CD8-positive, alpha-beta memory T cell (primary cell): ENCODE measurements at regions not wholly inside any gene's neighbourhood (a gene's known extent, or its start where the extent isn't known, plus 50 kb on each side); places are given as distances from the start of the nearest gene placed in this dataset.
"Not testable (repeated sequence)": the region's sequence is repeated elsewhere in the genome, so short reads cannot be mapped to it uniquely, and the experiment has no call there.

ENCODE experiments used
- CTCF ChIA-PET: fragments of 350-600 bp; sonication (Branson Sonifier 250); formaldehyde crosslinking; loops from one replicate; lab custom pipeline; 2021; ENCODE audit warnings: antibody characterized with exemption; lab: Charles Lee
- POLR2A ChIA-PET: fragments of 350-600 bp; sonication (Branson Sonifier 250); formaldehyde crosslinking; loops from one replicate; lab custom pipeline; 2021; ENCODE audit warnings: antibody characterized with exemption; lab: Charles Lee
- DNase-seq, 5 donors: peaks; one replicate each; pipeline versions ENCODE4 v3.0.0 to v3.0.0-alpha.2; 2020 to 2022; ENCODE audit warnings: mixed read lengths in 1 of 5
- H3K27ac ChIP-seq: one replicate; pipeline ENCODE4 v1.7.0; 2013; ENCODE audit warnings: low read depth, mild to moderate bottlenecking, low read length, moderate library complexity
- H3K27me3 ChIP-seq: 2 replicates; pipeline ENCODE4 v1.7.0; 2013; ENCODE audit warnings: low read length, mild to moderate bottlenecking; ENCODE audit not compliant: insufficient read depth, poor library complexity, severe bottlenecking
- H3K36me3 ChIP-seq: 2 replicates; pipeline ENCODE4 v1.7.0; 2013; ENCODE audit warnings: mild to moderate bottlenecking, low read length, moderate library complexity; ENCODE audit not compliant: insufficient read depth
- H3K4me1 ChIP-seq: 2 replicates; pipeline ENCODE4 v1.7.0; 2013; ENCODE audit warnings: mild to moderate bottlenecking, low read length, moderate library complexity; ENCODE audit not compliant: insufficient read depth
- H3K4me3 ChIP-seq: 2 replicates; pipeline ENCODE4 v1.7.0; 2013; ENCODE audit warnings: mild to moderate bottlenecking, low read length
- H3K9me3 ChIP-seq: 2 replicates; pipeline ENCODE4 v1.7.0; 2013; ENCODE audit warnings: mild to moderate bottlenecking, low read length
- H3K27ac Mint-ChIP-seq, 8 donors: one replicate each; pipeline ENCODE4 v1.8.0; 2020 to 2021; ENCODE audit warnings: mixed read lengths in 8 of 8, mild to moderate bottlenecking in 6 of 8, inconsistent platforms in 3 of 8, moderate library complexity in 3 of 8
- H3K27me3 Mint-ChIP-seq, 2 donors: one replicate each; pipeline ENCODE4 v1.8.0; 2020 to 2021; ENCODE audit warnings: mixed read lengths in 2 of 2, mild to moderate bottlenecking in 1 of 2, moderate library complexity in 1 of 2
- H3K36me3 Mint-ChIP-seq, 3 donors: one replicate each; pipeline ENCODE4 v1.8.0; 2020 to 2021; ENCODE audit warnings: mixed read lengths in 3 of 3, inconsistent platforms in 1 of 3, mild to moderate bottlenecking in 1 of 3
- H3K4me1 Mint-ChIP-seq, 3 donors: one replicate each; pipeline ENCODE4 v1.8.0; 2020 to 2021; ENCODE audit warnings: mixed read lengths in 3 of 3, inconsistent platforms in 1 of 3, mild to moderate bottlenecking in 1 of 3
- H3K4me3 Mint-ChIP-seq, 7 donors: one replicate each; pipeline ENCODE4 v1.8.0; 2020 to 2021; ENCODE audit warnings: mixed read lengths in 7 of 7, mild to moderate bottlenecking in 6 of 7, moderate library complexity in 4 of 7, inconsistent platforms in 2 of 7
- H3K9me3 Mint-ChIP-seq, 5 donors: one replicate each; pipeline ENCODE4 v1.8.0; 2020 to 2022; ENCODE audit warnings: mixed read lengths in 5 of 5, mild to moderate bottlenecking in 3 of 5, moderate library complexity in 2 of 5, inconsistent platforms in 1 of 5

GRCh38 chr16:29132869-29133268 is 148.0 kb downstream of the LAT start:
- H3K9me3 ChIP-seq, H3K4me3 Mint-ChIP-seq, CTCF ChIA-PET, H3K4me3 ChIP-seq, H3K36me3 ChIP-seq, H3K27me3 Mint-ChIP-seq, H3K4me1 ChIP-seq, H3K27ac Mint-ChIP-seq, H3K27ac ChIP-seq, POLR2A ChIA-PET, H3K27me3 ChIP-seq, H3K9me3 Mint-ChIP-seq, H3K4me1 Mint-ChIP-seq: not testable (repeated sequence)
- peaks cover 0 to 34% (median 2%) of the 10 kb centered on the region in 3 donors for H3K36me3 Mint-ChIP-seq
- DNase-seq: peak in 1 of 5 donors; percentile 24

- H3K36me3 Mint-ChIP-seq: peaks cover 0 to 36% (median 2%) of the 10 kb centered on the region in 3 donors
- H3K36me3 ChIP-seq, H3K4me1 ChIP-seq, H3K4me3 Mint-ChIP-seq, H3K9me3 Mint-ChIP-seq, H3K27ac ChIP-seq, CTCF ChIA-PET, POLR2A ChIA-PET, H3K27ac Mint-ChIP-seq, H3K9me3 ChIP-seq, H3K27me3 Mint-ChIP-seq, H3K4me3 ChIP-seq, H3K4me1 Mint-ChIP-seq, H3K27me3 ChIP-seq: not testable (repeated sequence)
- DNase-seq: peak in 1 of 5 donors; percentile 11
Measured at GRCh38 chr16:29132444-29132843, 147.6 kb downstream of the LAT start.

GRCh38 chr16:29130901-29131851 is 146.3 kb downstream of the LAT start:
- H3K9me3 Mint-ChIP-seq, H3K27ac Mint-ChIP-seq, H3K4me1 ChIP-seq, POLR2A ChIA-PET, H3K9me3 ChIP-seq, H3K27me3 ChIP-seq, H3K36me3 ChIP-seq, CTCF ChIA-PET, H3K27me3 Mint-ChIP-seq, H3K27ac ChIP-seq, H3K4me3 ChIP-seq, H3K4me3 Mint-ChIP-seq: not testable (repeated sequence)
- peaks cover 0 to 46% (median 2%) of the 10 kb centered on the region in 3 donors for H3K36me3 Mint-ChIP-seq
- H3K4me1 Mint-ChIP-seq: peaks cover 9 to 12% (median 10%) of the 10 kb centered on the region in 3 donors
- peak in 1 of 5 donors; percentile 39 for DNase-seq

GRCh38 chr16:29130131-29130711 is 145.4 kb downstream of the LAT start:
- H3K27me3 ChIP-seq, H3K4me3 ChIP-seq, H3K9me3 Mint-ChIP-seq, H3K27ac Mint-ChIP-seq, H3K4me3 Mint-ChIP-seq, H3K27me3 Mint-ChIP-seq, H3K27ac ChIP-seq, H3K9me3 ChIP-seq, POLR2A ChIA-PET, H3K4me1 ChIP-seq, CTCF ChIA-PET, H3K36me3 ChIP-seq: not testable (repeated sequence)
- peak in 1 of 5 donors; percentile 24 for DNase-seq
- peaks cover 0 to 51% (median 2%) of the 10 kb centered on the region in 3 donors for H3K36me3 Mint-ChIP-seq
- H3K4me1 Mint-ChIP-seq: peaks cover 11 to 19% (median 13%) of the 10 kb centered on the region in 3 donors

GRCh38 chr16:29129458-29130038 is 144.7 kb downstream of the LAT start:
- H3K27ac ChIP-seq, H3K4me3 Mint-ChIP-seq, CTCF ChIA-PET, DNase-seq, H3K9me3 Mint-ChIP-seq, POLR2A ChIA-PET, H3K4me3 ChIP-seq, H3K27me3 ChIP-seq, H3K27me3 Mint-ChIP-seq, H3K36me3 ChIP-seq, H3K9me3 ChIP-seq, H3K4me1 ChIP-seq: not testable (repeated sequence)
- Mint-ChIP-seq H3K36me3 (peaks cover 0 to 52% (median 1%) of the 10 kb centered on the region in 3 donors), H3K27ac (peak overlapping the region in 1 of 8 donors; percentile 63), H3K4me1 (peaks cover 13 to 21% (median 18%) of the 10 kb centered on the region in 3 donors)

- H3K4me3 Mint-ChIP-seq, H3K27ac Mint-ChIP-seq, H3K4me3 ChIP-seq, DNase-seq, H3K4me1 ChIP-seq, POLR2A ChIA-PET, H3K36me3 ChIP-seq, H3K9me3 ChIP-seq, H3K9me3 Mint-ChIP-seq, H3K27me3 ChIP-seq, CTCF ChIA-PET, H3K27ac ChIP-seq, H3K27me3 Mint-ChIP-seq: not testable (repeated sequence)
- peaks cover 0 to 52% (median 1%) of the 10 kb centered on the region in 3 donors for H3K36me3 Mint-ChIP-seq
- peaks cover 15 to 21% (median 18%) of the 10 kb centered on the region in 3 donors for H3K4me1 Mint-ChIP-seq
Measured at GRCh38 chr16:29128732-29129457, 144.0 kb downstream of the LAT start.

GRCh38 chr16:29127806-29128420 is 143.1 kb downstream of the LAT start:
- POLR2A ChIA-PET, H3K27me3 ChIP-seq, H3K36me3 ChIP-seq, H3K9me3 ChIP-seq, H3K9me3 Mint-ChIP-seq, H3K4me1 ChIP-seq, H3K4me3 ChIP-seq, CTCF ChIA-PET, DNase-seq, H3K27ac ChIP-seq, H3K27me3 Mint-ChIP-seq: not testable (repeated sequence)
- H3K4me1 Mint-ChIP-seq: peaks cover 15 to 21% (median 18%) of the 10 kb centered on the region in 3 donors
- peak overlapping the region in 1 of 7 donors; percentile 27 for H3K4me3 Mint-ChIP-seq
- peaks cover 0 to 54% (median 1%) of the 10 kb centered on the region in 3 donors for H3K36me3 Mint-ChIP-seq
- peak overlapping the region in 3 of 8 donors; percentile 46 to 84 (median 80) for H3K27ac Mint-ChIP-seq
